ENCODE measurements at regions not wholly inside any gene's neighbourhood (a gene's known extent, or its start where the extent isn't known, plus 50 kb on each side); places are given as distances from the start of the nearest gene placed in this dataset.
A peak's percentile ranks its signal among the peaks of the same experiment; 100 is the strongest.
"Not testable (repeated sequence)": the region's sequence is repeated elsewhere in the genome, so short reads cannot be mapped to it uniquely, and the experiment has no call there.

DNA sequence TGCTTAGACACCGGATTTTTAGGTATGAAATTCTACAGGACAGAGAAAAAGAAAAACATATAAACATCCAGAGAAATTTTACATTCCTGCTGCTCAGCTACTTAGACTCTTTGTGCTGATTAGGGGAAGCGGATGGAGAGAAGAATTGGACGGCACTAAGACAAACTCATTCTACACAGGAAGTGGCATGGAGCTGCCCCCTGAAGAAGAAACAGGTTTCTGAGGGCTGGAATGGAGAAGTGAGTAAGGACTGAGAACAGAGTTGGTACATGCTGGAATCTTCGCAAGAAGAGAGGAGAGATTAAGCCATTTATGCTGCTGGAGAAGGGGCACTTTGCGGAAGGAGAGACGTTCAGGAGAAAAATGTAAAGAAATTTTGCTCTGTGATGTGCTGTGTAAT, 253.0 kb upstream of the ERBB4 start:
- Histone ChIP-seq H3K9me2 (ENCODE audit: insufficient read depth, low read length) (no peaks in the 10 kb centered on the region), H3K4me2 (ENCODE audit: low read length) (no peak overlapping the region), H2AFZ (ENCODE audit: low read length) (no peak overlapping the region), H3K36me3 (ENCODE audit: insufficient read depth, low read length) (no peaks in the 10 kb centered on the region), H3K4me1 (ENCODE audit: insufficient read depth, low read length, poor library complexity, severe bottlenecking) (no peaks in the 10 kb centered on the region), H3K27ac (ENCODE audit: low read depth, low read length, poor library complexity, severe bottlenecking) (no peak overlapping the region), H3K4me3 (ENCODE audit: low read depth, low read length, poor library complexity, severe bottlenecking) (no peak overlapping the region), H4K20me1 (ENCODE audit: insufficient read depth, low read length) (no peaks in the 10 kb centered on the region), H3K9me3 (ENCODE audit: low read length) (no peaks in the 10 kb centered on the region), H3K79me2 (ENCODE audit: insufficient read depth, low read depth, low read length) (no peaks in the 10 kb centered on the region)
- BruUV-seq (replicated peaks) = no TSS peak
- DNase-seq (ENCODE audit: low spot score) = no peak
- ChIA-PET CTCF (ENCODE audit: unreplicated experiment) (no interaction called here), POLR2A (no interaction called here)
- intact Hi-C loops (cut with micrococcal nuclease; ENCODE audit: unreplicated experiment) = no loop called here
- TF ChIP-seq, protein P1, sequence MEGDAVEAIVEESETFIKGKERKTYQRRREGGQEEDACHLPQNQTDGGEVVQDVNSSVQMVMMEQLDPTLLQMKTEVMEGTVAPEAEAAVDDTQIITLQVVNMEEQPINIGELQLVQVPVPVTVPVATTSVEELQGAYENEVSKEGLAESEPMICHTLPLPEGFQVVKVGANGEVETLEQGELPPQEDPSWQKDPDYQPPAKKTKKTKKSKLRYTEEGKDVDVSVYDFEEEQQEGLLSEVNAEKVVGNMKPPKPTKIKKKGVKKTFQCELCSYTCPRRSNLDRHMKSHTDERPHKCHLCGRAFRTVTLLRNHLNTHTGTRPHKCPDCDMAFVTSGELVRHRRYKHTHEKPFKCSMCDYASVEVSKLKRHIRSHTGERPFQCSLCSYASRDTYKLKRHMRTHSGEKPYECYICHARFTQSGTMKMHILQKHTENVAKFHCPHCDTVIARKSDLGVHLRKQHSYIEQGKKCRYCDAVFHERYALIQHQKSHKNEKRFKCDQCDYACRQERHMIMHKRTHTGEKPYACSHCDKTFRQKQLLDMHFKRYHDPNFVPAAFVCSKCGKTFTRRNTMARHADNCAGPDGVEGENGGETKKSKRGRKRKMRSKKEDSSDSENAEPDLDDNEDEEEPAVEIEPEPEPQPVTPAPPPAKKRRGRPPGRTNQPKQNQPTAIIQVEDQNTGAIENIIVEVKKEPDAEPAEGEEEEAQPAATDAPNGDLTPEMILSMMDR (conservative IDR thresholded peaks at IDR 0.05; ENCODE audit: low read length) = no peak
- TF ChIP-seq EZH2phosphoT487 (IDR thresholded peaks at IDR 0.05; ENCODE audit: borderline replicate concordance, low read depth, low read length) = no peak

DNA sequence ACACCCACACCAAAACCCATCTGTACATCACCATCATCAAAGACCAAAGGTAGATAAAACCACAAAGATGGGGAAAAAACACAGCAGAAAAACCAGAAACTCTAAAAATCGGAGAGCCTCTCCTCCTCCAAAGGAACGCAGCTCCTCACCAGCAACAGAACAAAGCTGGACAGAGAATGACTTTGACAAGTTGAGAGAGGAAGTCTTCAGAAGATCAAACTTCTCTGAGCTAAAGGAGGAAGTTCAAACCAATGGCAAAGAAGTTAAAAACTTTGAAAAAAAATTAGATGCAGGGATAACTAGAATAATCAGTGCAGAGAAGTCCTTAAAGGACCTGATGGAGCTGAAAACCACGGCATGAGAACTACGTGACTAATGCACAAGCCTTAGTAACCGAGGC, 247.5 kb upstream of the ERBB4 start:
- DNase-seq (ENCODE audit: low spot score); CTCF ChIA-PET (ENCODE audit: unreplicated experiment); H3K4me1 ChIP-seq (ENCODE audit: insufficient read depth, low read length, poor library complexity, severe bottlenecking); H4K20me1 ChIP-seq (ENCODE audit: insufficient read depth, low read length); H3K79me2 ChIP-seq (ENCODE audit: insufficient read depth, low read depth, low read length); H2AFZ ChIP-seq (ENCODE audit: low read length); H3K9me2 ChIP-seq (ENCODE audit: insufficient read depth, low read length); H3K4me2 ChIP-seq (ENCODE audit: low read length); POLR2A ChIA-PET; H3K27ac ChIP-seq (ENCODE audit: low read depth, low read length, poor library complexity, severe bottlenecking); H3K36me3 ChIP-seq (ENCODE audit: insufficient read depth, low read length); H3K9me3 ChIP-seq (ENCODE audit: low read length); H3K4me3 ChIP-seq (ENCODE audit: low read depth, low read length, poor library complexity, severe bottlenecking); BruUV-seq (replicated peaks); intact Hi-C loops (cut with micrococcal nuclease; ENCODE audit: unreplicated experiment): not testable (repeated sequence)

DNA sequence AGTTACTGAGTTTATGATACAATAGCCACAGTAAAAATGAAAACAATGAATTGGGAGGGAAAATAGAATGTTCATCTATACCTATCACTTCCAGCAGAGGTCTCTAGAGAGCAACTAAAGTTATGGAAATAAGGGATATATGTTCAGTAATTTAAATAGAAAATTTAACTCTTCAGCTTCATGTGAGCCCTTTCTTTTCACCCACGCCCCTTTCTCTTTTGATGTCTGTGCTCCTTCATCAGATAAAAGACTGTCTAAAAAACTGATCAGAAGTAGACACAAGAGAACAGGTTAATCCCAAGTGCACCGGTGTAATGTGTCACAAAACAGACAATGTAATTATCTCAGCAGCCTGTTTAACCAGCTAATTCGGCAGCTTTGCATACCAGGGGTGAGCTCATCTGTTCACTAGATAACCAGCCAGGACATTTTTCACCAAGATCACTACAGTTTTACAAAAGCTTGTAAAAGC, 238.5 kb upstream of the ERBB4 start:
- H3K27ac ChIP-seq (ENCODE audit: low read depth, low read length, poor library complexity, severe bottlenecking) = no peak overlapping the region
- intact Hi-C loops (cut with micrococcal nuclease; ENCODE audit: unreplicated experiment) = loop anchor here (1.0 to 10.0 kb wide), 2 partner anchors 376 to 478 kb away; no protein-coding TSS in a partner anchor
- no peaks in the 10 kb centered on the region for H3K79me2 ChIP-seq (ENCODE audit: insufficient read depth, low read depth, low read length)
- H3K36me3 ChIP-seq (ENCODE audit: insufficient read depth, low read length) = no peaks in the 10 kb centered on the region
- no peaks in the 10 kb centered on the region for H4K20me1 ChIP-seq (ENCODE audit: insufficient read depth, low read length)
- peak; percentile 50 for DNase-seq (ENCODE audit: low spot score)
- ChIA-PET CTCF (ENCODE audit: unreplicated experiment) (interaction anchor here (1.2 kb wide), 1 partner anchor 377 kb away, joined by 4 read pairs; no protein-coding TSS in a partner anchor), POLR2A (interaction anchor here (1.2 to 2.4 kb wide), 3 partner anchors 11 to 375 kb away, joined by 3 to 8 read pairs (median 8); no protein-coding TSS in a partner anchor)
- H3K4me3 ChIP-seq (ENCODE audit: low read depth, low read length, poor library complexity, severe bottlenecking) = no peak overlapping the region
- no TSS peak for BruUV-seq (replicated peaks)
- no peak for TF ChIP-seq EZH2phosphoT487 (IDR thresholded peaks at IDR 0.05; ENCODE audit: borderline replicate concordance, low read depth, low read length)
- TF ChIP-seq, protein P1 (conservative IDR thresholded peaks at IDR 0.05; ENCODE audit: low read length) = peak; percentile 86
- H2AFZ ChIP-seq (ENCODE audit: low read length) = peak overlapping the region; percentile 70
- no peaks in the 10 kb centered on the region for H3K9me2 ChIP-seq (ENCODE audit: insufficient read depth, low read length)
- H3K4me2 ChIP-seq (ENCODE audit: low read length) = peak overlapping the region; percentile 21; the same call in 1 of the 2 replicates
- H3K4me1 ChIP-seq (ENCODE audit: insufficient read depth, low read length, poor library complexity, severe bottlenecking) = peaks cover 4% of the 10 kb centered on the region
- H3K9me3 ChIP-seq (ENCODE audit: low read length) = no peaks in the 10 kb centered on the region
